ENCODE measurements at regions not wholly inside any gene's neighbourhood (a gene's known extent, or its start where the extent isn't known, plus 50 kb on each side); places are given as distances from the start of the nearest gene placed in this dataset.

- no peak for TF ChIP-seq CREM (IDR thresholded peaks at IDR 0.05; ENCODE audit: low read depth)
- TF ChIP-seq, protein P1, sequence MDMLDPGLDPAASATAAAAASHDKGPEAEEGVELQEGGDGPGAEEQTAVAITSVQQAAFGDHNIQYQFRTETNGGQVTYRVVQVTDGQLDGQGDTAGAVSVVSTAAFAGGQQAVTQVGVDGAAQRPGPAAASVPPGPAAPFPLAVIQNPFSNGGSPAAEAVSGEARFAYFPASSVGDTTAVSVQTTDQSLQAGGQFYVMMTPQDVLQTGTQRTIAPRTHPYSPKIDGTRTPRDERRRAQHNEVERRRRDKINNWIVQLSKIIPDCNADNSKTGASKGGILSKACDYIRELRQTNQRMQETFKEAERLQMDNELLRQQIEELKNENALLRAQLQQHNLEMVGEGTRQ (IDR thresholded peaks at IDR 0.05; ENCODE audit: borderline replicate concordance, low read depth, low read length), result no peak
- TF ChIP-seq STAT1 (conservative IDR thresholded peaks at IDR 0.05), result no peak
- TF ChIP-seq HCFC1 (IDR thresholded peaks at IDR 0.05; ENCODE audit: low read length), result no peak
- no peak for TF ChIP-seq ZNF24 (IDR thresholded peaks at IDR 0.05)
- TF ChIP-seq TBL1XR1 (IDR thresholded peaks at IDR 0.05; ENCODE audit: low read depth, low read length), result no peak
- no peak for TF ChIP-seq ZNF384 (IDR thresholded peaks at IDR 0.05; ENCODE audit: borderline replicate concordance, low read depth, low read length)
- TF ChIP-seq CHD1 (IDR thresholded peaks at IDR 0.05; ENCODE audit: low read depth, low read length), result no peak
- TF ChIP-seq EP300 (IDR thresholded peaks at IDR 0.05; ENCODE audit: borderline replicate concordance in 1 of 2, control insufficient read depth in 1 of 2, low read depth in 2 of 2, low read length in 2 of 2), result no peak
Observed at GRCh38 chr6:14462566-14462965, 345.0 kb downstream of the CD83 start (continued).

DNA sequence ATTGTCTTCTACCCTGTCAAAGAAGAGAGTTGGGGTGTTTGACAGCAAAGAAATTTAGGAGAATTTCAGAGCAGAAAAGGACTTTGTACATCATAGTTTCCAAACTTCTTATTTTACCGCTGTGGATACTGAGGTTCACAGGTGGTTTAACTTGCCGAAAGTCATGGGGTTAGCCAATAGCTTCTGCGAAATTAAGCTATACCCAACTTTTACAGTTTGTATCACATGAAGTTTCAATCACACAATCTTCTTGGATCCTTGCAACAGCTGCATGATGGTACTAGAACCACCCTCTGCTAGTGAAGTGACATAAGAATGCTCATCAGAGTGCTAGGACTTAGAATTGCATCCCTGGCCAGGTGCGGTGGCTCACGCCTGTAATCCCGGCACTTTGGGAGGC is 345.5 kb downstream of the CD83 start:
- Histone ChIP-seq H3K9me3 (replicated peaks; ENCODE audit: control insufficient read depth, insufficient read depth, low read length) (no peaks in the 10 kb centered on the region), H3K9ac (ENCODE audit: control insufficient read depth, insufficient read depth, low read length) (no peak overlapping the region), H3K36me3 (ENCODE audit: control insufficient read depth in 2 of 2, insufficient read depth in 2 of 2, low read length in 1 of 2) (no peaks in the 10 kb centered on the region), H3K4me2 (ENCODE audit: control insufficient read depth, insufficient read depth) (no peak overlapping the region), H2AFZ (ENCODE audit: control insufficient read depth, low read depth, low read length) (no peak overlapping the region), H3K27ac (ENCODE audit: control insufficient read depth, insufficient read depth) (no peak overlapping the region), H3K27me3 (replicated peaks in 1 of 2; ENCODE audit: control insufficient read depth in 2 of 2, insufficient read depth in 2 of 2, low read length in 1 of 2) (no peaks in the 10 kb centered on the region), H3K79me2 (ENCODE audit: control insufficient read depth, insufficient read depth, low read length) (no peaks in the 10 kb centered on the region), H3K4me3 (no peak overlapping the region), H3K4me1 (ENCODE audit: control insufficient read depth, insufficient read depth, low read length) (no peaks in the 10 kb centered on the region), H4K20me1 (ENCODE audit: control insufficient read depth, insufficient read depth) (no peaks in the 10 kb centered on the region)
- no peak for TF ChIP-seq MYC (IDR thresholded peaks at IDR 0.05; ENCODE audit: insufficient read depth, insufficient read length, insufficient replicate concordance, low read length, severe bottlenecking)
- no peak for TF ChIP-seq PAX8 (IDR thresholded peaks at IDR 0.05)
- no peak for TF ChIP-seq E2F4 (IDR thresholded peaks at IDR 0.05; ENCODE audit: low read depth, low read length)
- TF ChIP-seq PKNOX1 (IDR thresholded peaks at IDR 0.05), result no peak
- ChIA-PET RAD21 (ENCODE audit: unreplicated experiment) (no interaction called here), SMC1A (ENCODE audit: uncharacterized antibody, unreplicated experiment) (no interaction called here), POLR2A (interaction anchor here (0.6 kb wide), 1 partner anchor 555 kb away, joined by 3 read pairs; no protein-coding TSS in a partner anchor), CTCF (interaction anchor here (1.2 kb wide), 1 partner anchor 15 kb away, joined by 3 read pairs; no protein-coding TSS in a partner anchor)
- intact Hi-C loops (cut with micrococcal nuclease; ENCODE audit: unreplicated experiment), result no loop called here
- DNase-seq (ENCODE audit: low read depth, low spot score) (no peak), FAIRE-seq (no peak), ATAC-seq (no peak)
- in situ Hi-C loops (cut with MboI), result no loop called here
- BruUV-seq (replicated peaks), result no TSS peak
- 77% methylated on average over 6 of the region's 6 CpGs for WGBS (ENCODE audit: insufficient coverage, insufficient replicate concordance, low lambda C conversion rate, missing lambda C conversion rate)

Measured in GM12878 (cell line).